ENCODE measurements at regions not wholly inside any gene's neighbourhood (a gene's known extent, or its start where the extent isn't known, plus 50 kb on each side); places are given as distances from the start of the nearest gene placed in this dataset.

GRCh38 chr12:124492879-124493808 lies 74.3 kb downstream of the NCOR2 start:
- TF ChIP-seq CBX3 (IDR thresholded peaks at IDR 0.05; ENCODE audit: low read depth) (no peak), POLR2A (IDR thresholded peaks at IDR 0.05; ENCODE audit: borderline replicate concordance, extremely low read depth, insufficient read depth, insufficient read length) (no peak), EZH2 (IDR thresholded peaks at IDR 0.05) (no peak), ELF1 (IDR thresholded peaks at IDR 0.05; ENCODE audit: borderline replicate concordance, low read depth) (no peak)
- TF ChIP-seq, protein P1, sequence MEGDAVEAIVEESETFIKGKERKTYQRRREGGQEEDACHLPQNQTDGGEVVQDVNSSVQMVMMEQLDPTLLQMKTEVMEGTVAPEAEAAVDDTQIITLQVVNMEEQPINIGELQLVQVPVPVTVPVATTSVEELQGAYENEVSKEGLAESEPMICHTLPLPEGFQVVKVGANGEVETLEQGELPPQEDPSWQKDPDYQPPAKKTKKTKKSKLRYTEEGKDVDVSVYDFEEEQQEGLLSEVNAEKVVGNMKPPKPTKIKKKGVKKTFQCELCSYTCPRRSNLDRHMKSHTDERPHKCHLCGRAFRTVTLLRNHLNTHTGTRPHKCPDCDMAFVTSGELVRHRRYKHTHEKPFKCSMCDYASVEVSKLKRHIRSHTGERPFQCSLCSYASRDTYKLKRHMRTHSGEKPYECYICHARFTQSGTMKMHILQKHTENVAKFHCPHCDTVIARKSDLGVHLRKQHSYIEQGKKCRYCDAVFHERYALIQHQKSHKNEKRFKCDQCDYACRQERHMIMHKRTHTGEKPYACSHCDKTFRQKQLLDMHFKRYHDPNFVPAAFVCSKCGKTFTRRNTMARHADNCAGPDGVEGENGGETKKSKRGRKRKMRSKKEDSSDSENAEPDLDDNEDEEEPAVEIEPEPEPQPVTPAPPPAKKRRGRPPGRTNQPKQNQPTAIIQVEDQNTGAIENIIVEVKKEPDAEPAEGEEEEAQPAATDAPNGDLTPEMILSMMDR (IDR thresholded peaks at IDR 0.05 in 2 of 3, conservative IDR thresholded peaks at IDR 0.05 in 1 of 3; ENCODE audit: borderline replicate concordance in 1 of 3, insufficient read depth in 1 of 3, low read depth in 2 of 3, low read length in 2 of 3): no peak
- TF ChIP-seq, protein P2, sequence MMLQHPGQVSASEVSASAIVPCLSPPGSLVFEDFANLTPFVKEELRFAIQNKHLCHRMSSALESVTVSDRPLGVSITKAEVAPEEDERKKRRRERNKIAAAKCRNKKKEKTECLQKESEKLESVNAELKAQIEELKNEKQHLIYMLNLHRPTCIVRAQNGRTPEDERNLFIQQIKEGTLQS (IDR thresholded peaks at IDR 0.05): no peak
